Esophagus mucosa (tissue), 1 donor: ENCODE measurements at regions not wholly inside any gene's neighbourhood (a gene's known extent, or its start where the extent isn't known, plus 50 kb on each side); places are given as distances from the start of the nearest gene placed in this dataset.
"Not testable (repeated sequence)": the region's sequence is repeated elsewhere in the genome, so short reads cannot be mapped to it uniquely, and the experiment has no call there.

Experiments
- ATAC-seq: fragments of 200-7000 bp; cut with Tn5 transposase; one replicate; pipeline ENCODE4 v1.9.1; 2020
- donor health status: DM: yes; HTN: yes; CAD: no.

- ATAC-seq, result no peak
These were observed 421.6 kb upstream of the KLF12 start for GRCh38 chr13:74555651-74556420.

GRCh38 chr13:74555276-74555625 lies 421.0 kb upstream of the KLF12 start:
- ATAC-seq, result no peak

- ATAC-seq, result no peak
These were observed 420.5 kb upstream of the KLF12 start for GRCh38 chr13:74554569-74555275.

- no peak for ATAC-seq
These were observed 415.8 kb upstream of the KLF12 start for GRCh38 chr13:74550039-74550438.

GRCh38 chr13:74536649-74537048 lies 402.4 kb upstream of the KLF12 start:
- not testable (repeated sequence) for ATAC-seq

- no peak for ATAC-seq
These were observed 399.0 kb upstream of the KLF12 start for GRCh38 chr13:74533226-74533625.

- no peak for ATAC-seq
These were observed 395.8 kb upstream of the KLF12 start for GRCh38 chr13:74530011-74530410.

- no peak for ATAC-seq
These were observed 394.7 kb upstream of the KLF12 start for GRCh38 chr13:74528734-74529513.

GRCh38 chr13:74523057-74523456 lies 388.9 kb upstream of the KLF12 start:
- ATAC-seq, result no peak

GRCh38 chr13:74511523-74511922 lies 377.3 kb upstream of the KLF12 start:
- ATAC-seq, result no peak

- ATAC-seq, result no peak
These were observed 353.0 kb upstream of the KLF12 start for GRCh38 chr13:74487091-74487722.

GRCh38 chr13:74485757-74486156 lies 351.6 kb upstream of the KLF12 start:
- ATAC-seq, result no peak

GRCh38 chr13:74479124-74479523 lies 344.9 kb upstream of the KLF12 start:
- ATAC-seq, result no peak

- ATAC-seq, result no peak
These were observed 342.6 kb upstream of the KLF12 start for GRCh38 chr13:74476788-74477187.

GRCh38 chr13:74476365-74476764 lies 342.2 kb upstream of the KLF12 start:
- ATAC-seq, result no peak

- no peak for ATAC-seq
These were observed 332.7 kb upstream of the KLF12 start for GRCh38 chr13:74466864-74467263.

- ATAC-seq, result peak; percentile 17
These were observed 331.8 kb upstream of the KLF12 start for GRCh38 chr13:74466020-74466419.

GRCh38 chr13:74465271-74465670 lies 331.1 kb upstream of the KLF12 start:
- no peak for ATAC-seq

GRCh38 chr13:74464670-74465069 lies 330.5 kb upstream of the KLF12 start:
- no peak for ATAC-seq

GRCh38 chr13:74461011-74461410 lies 326.8 kb upstream of the KLF12 start:
- no peak for ATAC-seq

- no peak for ATAC-seq
These were observed 318.7 kb upstream of the KLF12 start for GRCh38 chr13:74452881-74453280.

- ATAC-seq, result peak; percentile 55
These were observed 318.0 kb upstream of the KLF12 start for GRCh38 chr13:74452176-74452575.

- ATAC-seq, result no peak
These were observed 316.8 kb upstream of the KLF12 start for GRCh38 chr13:74450964-74451363.
